GM21367 (cell line): ENCODE measurements at regions not wholly inside any gene's neighbourhood (a gene's known extent, or its start where the extent isn't known, plus 50 kb on each side); places are given as distances from the start of the nearest gene placed in this dataset.

ENCODE experiments used
- ATAC-seq: cut with Tn5 transposase; IDR thresholded peaks from one replicate; pipeline ENCODE4 v1.9.1; 2021; ENCODE audit not compliant: unreplicated experiment

DNA sequence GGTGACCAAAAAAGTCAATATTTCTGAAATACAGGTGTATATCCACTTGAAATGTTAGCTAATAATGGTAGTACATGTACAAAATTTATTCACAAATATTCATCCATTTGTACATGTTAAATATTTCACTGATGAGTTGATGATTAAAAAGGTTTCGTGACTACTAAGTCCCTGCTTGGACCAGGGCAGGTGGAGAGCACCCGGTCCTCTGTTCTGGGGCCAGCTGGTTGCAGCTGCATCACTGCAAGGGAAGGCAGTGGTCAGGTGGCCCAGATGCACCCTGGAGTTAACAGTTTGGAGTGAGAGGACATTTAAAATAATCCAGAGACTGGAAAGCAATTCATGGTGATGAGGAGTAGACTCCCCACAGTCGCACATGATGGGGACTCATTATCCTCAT is 141.2 kb downstream of the ZBTB18 start:
- no peak for ATAC-seq

DNA sequence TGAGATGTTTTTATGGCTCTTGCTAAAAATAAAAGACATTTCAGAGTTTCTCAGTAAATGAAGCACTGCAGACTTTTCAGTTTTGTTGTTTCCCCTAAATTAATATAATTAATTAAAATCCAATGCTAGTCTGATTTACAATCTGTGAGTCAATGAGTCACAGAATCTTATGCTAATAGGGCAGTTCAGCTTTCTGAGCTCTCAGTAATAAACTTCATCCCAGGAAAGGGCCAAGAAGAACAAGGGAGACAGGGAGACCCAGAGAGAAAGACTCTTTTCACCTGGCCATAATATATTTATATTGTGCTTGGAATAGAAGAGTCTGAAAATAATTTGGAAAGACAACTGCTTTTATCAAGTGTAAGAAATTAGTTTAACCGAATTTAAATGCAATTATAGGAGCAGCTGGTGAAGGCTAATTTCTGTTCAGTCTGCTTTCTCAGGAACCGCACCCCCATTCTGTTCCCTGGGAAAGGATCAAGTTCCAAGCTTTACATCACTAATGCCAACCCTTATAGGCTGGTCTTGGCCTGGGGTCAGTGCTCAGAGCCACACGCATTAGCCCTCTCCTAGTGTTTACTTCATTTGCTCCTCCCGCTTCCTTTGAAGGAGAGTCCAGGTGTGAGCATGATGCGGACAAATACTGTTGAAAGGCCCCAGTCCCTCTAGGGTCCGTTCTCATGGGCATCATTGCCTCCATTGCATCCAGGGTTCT is 145.6 kb downstream of the ZBTB18 start:
- ATAC-seq = no peak

DNA sequence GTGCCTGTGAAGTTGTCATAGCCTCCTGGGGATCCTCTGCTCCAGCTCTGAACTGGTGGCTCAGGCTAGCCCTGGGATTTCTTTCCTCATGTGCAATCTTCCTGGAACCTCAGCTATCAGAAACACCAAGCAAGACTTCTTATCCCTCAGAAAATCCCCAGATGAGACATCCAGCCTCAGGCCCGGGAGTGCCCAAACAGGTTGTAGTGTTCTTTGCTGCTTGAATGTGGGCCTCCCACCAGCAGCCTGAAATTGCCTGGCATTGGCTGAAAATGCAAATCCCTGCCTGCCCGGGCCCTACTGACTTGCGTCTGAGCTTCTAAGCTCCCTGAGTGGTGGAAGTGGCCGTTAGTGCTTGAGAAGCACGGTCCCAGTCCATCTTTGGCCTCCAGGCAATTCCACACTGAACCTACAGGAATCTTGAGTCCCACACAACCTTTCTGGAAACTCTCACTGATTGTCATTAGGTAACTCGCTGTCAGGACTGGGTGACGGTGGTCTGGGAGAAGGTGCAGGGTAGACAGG is 146.8 kb downstream of the ZBTB18 start:
- ATAC-seq = no peak

GRCh38 chr1:244199902-244200301 is 148.8 kb downstream of the ZBTB18 start:
- ATAC-seq = no peak

GRCh38 chr1:244200596-244200995 is 149.5 kb downstream of the ZBTB18 start:
- ATAC-seq = no peak

DNA sequence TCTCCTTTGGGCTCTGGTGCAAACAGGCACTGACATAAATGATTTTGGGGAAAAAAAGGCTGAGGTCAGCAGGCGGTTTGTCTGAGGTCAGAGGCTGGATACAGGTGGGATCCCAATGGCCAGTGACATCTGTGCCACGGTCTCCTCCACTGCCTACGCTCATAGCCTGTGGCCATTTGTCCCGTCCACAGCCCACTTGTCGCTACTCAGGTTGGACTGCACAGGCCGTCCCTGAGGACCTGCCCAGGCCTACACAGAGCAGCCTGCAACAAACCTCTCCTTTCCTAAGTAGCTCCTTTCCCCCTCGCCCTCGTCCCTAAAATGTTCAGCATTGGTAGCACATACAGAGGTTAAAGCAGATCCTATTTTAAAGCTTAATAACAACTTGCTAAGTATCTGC is 150.7 kb downstream of the ZBTB18 start:
- no peak for ATAC-seq

- ATAC-seq = no peak
Observed at GRCh38 chr1:244204004-244204403, 152.9 kb downstream of the ZBTB18 start.

GRCh38 chr1:244205171-244205570 is 154.1 kb downstream of the ZBTB18 start:
- no peak for ATAC-seq

GRCh38 chr1:244205906-244206305 is 154.8 kb downstream of the ZBTB18 start:
- no peak for ATAC-seq

DNA sequence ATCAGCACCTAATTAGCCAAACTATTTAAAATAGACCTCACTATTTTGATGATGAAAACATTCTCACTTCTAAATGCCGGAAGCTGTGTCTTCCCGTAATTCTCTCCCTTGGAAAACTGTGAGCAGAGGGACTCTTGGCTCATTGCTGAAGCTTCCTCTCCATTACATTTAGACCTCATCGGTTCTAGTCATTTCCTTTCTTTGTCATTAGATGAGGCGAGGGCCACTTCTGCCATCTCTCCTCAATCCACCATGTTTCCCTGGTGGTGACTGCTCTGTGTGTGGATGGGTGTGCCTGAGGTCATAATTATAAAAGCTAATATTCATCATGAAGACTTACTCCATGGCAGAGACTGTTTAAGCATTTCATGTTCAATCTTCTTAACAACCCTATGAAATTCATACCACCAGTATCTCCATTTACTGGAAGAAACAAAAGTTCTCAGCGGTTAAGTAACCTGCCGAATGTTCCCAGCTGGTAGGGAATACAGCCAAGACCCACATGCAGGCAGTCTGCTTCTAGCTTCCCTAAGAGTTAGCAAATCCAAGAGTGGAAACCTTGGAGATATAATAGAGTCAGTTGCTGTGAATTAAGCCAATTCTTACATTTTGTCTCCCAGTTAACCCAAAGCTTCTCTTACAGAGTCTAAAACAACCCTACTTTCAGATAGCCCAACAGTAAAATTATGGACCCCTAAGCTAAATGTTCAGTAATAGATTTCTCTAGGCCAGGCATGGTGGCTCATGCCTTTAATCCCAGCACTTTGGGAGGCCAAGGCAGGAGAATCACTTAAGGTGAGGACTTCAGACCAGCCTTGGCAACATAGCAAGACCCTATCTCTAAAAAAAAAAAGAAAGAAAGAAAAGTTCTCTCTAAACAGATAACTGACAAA is 156.2 kb downstream of the ZBTB18 start:
- no peak for ATAC-seq

- no peak for ATAC-seq
Observed at GRCh38 chr1:244207935-244208244, 156.8 kb downstream of the ZBTB18 start.

DNA sequence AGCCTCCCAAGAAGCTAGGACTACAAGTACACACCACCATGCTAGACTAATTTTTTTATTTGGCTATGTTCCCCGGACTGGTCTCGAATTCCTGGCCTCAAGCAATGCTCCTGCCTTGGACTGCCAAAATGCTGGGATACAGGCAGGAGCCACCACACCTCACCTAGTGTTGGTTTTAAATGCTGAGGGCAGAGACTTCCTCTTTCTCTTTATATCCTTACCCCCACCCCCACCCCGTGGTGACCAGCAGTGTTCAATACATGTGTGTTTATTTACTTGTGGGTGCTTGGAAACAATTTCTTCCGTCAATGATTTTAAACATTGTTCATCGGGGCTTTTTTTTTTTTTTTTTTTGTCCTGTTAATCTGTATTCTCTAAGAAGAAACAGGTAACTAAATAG is 158.9 kb downstream of the ZBTB18 start:
- ATAC-seq = no peak

- no peak for ATAC-seq
Observed at GRCh38 chr1:244210884-244211558, 159.9 kb downstream of the ZBTB18 start.

GRCh38 chr1:244211559-244211944 is 160.5 kb downstream of the ZBTB18 start:
- ATAC-seq = no peak

- ATAC-seq = no peak
Observed at GRCh38 chr1:244212219-244212618, 161.1 kb downstream of the ZBTB18 start.

DNA sequence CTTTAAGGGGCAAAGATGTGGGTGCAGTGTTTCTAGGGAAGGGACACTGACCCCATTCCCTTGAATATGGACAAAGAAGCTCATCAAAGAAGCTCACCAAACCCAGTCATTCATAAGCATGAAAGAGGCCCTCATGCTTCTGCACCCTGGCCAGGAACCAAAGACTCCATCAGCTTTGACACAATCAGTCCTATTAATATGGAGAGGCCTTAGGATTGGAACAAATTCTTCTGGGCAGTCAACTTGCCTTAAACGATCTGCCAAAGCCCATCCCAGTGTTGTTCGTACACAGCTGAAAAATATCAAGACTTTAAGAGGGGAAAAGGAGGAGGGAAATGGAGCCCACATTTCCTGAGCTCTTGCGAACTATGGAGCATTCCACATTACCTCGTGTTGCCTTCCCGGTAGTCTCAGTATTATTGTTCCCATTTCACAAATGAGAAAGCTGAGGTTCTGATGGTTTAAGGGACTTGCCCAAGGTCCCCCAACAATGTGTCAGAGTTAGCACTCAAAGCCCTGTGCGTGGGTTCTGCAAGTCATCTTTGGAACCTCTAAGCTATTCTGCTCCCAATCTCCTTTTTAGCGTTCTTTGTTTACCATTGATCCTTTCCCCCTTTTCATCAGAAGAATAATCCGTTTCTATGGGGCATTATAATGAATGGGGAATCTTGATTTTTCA is 161.9 kb downstream of the ZBTB18 start:
- no peak for ATAC-seq

DNA sequence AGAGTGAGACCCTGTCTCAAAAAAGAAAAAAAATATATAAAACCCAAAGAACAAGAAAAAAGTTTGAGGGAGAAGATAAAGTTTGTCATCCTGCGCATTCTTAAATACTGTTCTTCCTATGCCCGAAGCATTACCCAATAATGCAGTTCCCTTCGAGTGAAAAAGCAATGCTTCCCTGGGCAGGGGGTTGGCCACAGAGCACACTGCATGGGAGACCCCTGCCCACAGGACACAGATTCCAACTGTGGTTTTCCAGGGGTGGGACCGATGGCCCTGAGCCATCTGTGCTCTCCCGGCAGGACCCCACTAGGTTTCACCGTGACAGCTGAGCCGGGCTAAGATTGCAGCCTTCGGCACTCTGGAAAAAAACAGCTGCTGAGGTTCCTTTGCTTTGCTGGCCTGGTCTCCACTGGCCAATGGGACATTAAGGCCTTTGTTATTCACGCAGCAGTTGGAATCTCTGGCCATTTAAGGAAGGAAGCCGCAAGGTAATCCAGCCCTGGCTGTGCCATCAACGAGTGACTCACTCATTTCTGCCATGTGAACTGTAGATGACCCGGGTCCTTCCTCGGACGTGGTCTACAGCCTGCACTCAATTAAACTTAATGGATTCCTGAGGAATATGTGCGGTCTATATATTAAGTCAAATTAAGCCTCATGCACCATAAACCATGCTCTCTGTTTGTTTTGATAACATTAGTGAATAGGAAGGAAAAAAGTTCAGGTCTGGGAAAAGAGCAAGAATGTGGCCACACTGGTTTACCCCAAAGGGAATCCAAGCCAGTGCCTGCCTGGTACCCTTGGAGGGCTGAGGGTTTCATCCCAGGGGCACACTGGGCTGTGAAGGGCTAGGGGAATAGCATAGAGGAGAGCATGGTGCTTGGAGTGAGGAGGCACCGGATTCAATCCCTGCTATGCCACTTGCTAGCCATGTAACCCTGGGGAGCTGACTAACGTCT is 163.2 kb downstream of the ZBTB18 start:
- no peak for ATAC-seq

DNA sequence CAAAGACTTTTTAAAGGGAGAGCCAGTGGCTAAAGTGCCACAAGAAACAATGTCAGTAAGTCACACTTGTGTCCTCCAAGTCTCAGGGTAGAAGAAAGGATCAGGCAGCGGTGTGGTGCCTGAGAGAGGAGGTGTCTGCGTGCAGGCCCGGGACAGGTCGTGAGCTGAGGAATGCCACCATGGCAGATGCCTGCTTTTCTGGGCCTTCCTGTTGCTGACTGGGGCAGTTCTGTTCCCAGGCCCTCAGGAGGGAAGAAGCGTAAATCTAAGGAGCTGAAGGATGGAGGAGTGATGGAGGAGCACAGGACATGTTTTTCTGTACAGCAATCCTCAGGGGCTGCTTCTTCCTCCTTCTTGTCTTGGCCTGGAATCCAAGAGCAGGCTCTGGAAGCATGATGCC is 165.8 kb downstream of the ZBTB18 start:
- no peak for ATAC-seq

DNA sequence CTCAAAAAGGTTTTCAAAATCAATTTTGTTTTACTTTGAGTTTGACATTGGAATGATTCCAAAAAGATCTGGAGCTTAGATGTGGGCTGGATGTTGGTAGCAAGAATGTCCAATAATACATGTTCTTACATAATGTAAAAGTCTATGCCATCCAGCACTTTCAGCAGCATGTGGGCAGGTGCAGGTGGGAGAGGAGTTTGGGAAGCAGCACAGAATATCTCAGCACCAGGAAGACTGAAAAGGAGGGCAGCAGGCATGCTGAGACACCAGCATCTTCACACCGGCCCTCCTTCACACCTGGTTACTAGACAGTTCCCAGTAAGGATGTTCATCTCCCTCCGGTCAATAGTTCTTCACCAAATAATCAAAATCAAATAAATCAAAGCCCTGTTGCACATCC is 166.6 kb downstream of the ZBTB18 start:
- no peak for ATAC-seq

- ATAC-seq = no peak
Observed at GRCh38 chr1:244218220-244218619, 167.1 kb downstream of the ZBTB18 start.
